ENCODE measurements at regions not wholly inside any gene's neighbourhood (a gene's known extent, or its start where the extent isn't known, plus 50 kb on each side); places are given as distances from the start of the nearest gene placed in this dataset.

DNA sequence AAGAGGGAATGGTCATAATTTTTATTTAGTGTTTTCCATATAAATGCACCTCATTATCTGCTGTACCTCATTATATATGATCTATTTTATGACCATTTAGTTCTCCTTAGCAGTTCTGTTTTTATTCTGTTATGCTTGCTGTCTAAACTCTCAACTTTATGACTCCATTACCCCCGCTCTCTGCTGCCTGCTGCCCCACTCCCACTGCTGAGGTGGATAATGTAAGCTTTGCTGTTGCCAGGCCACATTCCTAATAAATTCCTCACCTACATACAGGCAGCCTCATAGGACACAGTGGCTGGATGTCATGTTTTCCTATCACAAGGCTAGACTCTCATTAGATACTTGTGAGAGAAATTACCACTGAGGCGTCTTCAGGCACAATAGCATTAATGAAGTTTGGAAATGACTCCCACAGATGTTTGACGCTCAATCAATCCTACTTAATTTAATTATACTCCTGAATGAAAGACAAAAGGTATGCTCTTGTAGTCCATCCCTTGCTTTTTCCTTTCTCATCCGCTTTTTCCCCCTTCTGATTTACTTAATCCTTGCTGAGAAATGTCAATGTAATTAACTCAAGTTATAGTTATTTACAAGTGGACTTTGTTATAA lies 497.5 kb upstream of the IGFBP7 start:
- DNase-seq (ENCODE audit: low spot score): no peak

DNA sequence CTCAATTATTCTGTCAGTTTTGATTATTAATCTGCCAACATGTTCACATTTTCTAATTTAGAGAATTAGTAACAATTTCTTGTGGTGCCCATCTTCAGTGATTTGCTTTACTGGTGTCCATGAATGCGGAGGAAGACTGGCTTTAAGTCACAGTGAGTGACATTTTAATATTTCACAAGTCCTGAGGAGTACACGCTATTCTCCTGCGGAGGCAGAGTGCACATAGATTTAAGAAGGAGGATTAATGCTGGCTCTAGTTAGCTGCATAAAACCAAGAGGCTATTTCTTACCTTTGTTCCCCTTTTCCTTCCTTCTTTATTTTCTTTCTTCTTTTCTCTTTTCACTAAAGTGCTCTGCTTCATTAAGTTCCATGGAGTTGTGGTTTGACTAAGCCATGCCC lies 495.2 kb upstream of the IGFBP7 start:
- DNase-seq (ENCODE audit: low spot score): no peak

GRCh38 chr4:57602141-57602540 lies 492.0 kb upstream of the IGFBP7 start:
- no peak for DNase-seq (ENCODE audit: low spot score)

GRCh38 chr4:57591073-57591472 lies 480.9 kb upstream of the IGFBP7 start:
- no peak for DNase-seq (ENCODE audit: low spot score)

GRCh38 chr4:57588557-57588956 lies 478.4 kb upstream of the IGFBP7 start:
- no peak for DNase-seq (ENCODE audit: low spot score)

GRCh38 chr4:57580710-57581599 lies 470.8 kb upstream of the IGFBP7 start:
- DNase-seq (ENCODE audit: low spot score): no peak

GRCh38 chr4:57575426-57575825 lies 465.2 kb upstream of the IGFBP7 start:
- DNase-seq (ENCODE audit: low spot score): no peak

DNA sequence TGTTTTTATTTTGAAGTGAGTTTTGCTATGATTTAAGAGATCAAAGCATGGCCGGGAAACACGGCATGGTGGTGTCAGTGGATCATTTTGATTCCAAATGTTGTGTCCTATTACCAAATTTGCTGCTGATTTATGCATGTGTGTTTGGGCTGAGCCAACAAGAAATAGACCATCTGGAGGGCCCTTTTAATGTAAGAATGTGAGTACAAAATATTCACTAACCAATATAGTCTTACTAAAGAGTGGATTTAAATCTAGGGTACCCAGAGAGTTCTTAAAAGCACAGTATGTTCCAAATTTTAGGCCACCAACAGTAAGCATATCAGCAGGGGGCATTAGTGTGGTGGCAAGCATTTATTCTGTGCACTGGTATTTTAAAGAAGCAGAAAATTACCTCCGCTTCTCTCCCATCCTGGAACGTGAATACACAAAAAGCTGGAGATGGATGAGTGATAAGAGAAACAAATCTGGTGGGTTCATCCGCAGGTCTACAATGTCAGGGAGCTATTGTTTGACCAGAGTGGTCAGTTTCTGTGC lies 444.4 kb upstream of the IGFBP7 start:
- no peak for DNase-seq (ENCODE audit: low spot score)

- DNase-seq (ENCODE audit: low spot score): no peak
Observed at GRCh38 chr4:57553728-57554127, 443.5 kb upstream of the IGFBP7 start.

GRCh38 chr4:57550198-57550597 lies 440.0 kb upstream of the IGFBP7 start:
- DNase-seq (ENCODE audit: low spot score): no peak

GRCh38 chr4:57548856-57549255 lies 438.7 kb upstream of the IGFBP7 start:
- no peak for DNase-seq (ENCODE audit: low spot score)

DNA sequence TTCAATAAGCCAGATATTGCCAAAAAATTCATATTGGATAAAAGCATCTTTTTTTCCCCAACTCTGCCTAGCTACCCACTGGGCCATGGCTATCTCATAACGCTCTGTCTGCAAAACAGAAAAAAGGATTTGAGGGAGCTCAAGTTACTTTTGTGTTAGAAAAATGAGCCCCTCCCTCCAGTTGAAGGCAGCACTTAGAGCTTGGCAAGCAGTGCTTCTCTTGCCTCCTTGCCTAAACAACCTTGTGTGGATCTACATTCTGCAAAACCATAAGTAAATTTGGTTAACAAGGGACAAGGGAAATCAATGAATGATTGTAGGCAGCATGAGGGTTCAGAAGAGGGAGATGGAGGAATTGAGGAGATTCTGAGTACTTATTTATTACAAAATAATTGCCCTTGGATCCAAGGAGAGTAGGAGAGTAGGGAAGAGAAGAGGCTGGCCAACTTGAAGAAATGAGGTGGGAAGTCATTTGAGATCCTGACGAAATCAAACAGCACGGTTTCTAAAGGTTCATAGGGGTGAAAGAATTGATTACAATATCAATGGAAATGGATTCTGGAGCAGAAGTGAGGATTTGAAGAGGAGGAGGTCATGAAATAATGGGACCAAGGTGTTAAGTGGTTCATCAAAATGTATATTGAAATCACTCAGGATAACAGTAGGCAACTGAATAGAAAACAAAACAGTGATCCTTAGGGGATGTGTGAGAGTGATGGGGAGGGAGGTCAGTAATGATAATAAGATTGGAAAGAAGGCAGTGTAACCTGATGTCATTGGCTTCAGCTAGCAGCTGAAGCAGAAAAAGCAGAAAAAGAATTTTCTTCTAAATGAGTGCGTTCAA lies 434.8 kb upstream of the IGFBP7 start:
- DNase-seq (ENCODE audit: low spot score): no peak

DNA sequence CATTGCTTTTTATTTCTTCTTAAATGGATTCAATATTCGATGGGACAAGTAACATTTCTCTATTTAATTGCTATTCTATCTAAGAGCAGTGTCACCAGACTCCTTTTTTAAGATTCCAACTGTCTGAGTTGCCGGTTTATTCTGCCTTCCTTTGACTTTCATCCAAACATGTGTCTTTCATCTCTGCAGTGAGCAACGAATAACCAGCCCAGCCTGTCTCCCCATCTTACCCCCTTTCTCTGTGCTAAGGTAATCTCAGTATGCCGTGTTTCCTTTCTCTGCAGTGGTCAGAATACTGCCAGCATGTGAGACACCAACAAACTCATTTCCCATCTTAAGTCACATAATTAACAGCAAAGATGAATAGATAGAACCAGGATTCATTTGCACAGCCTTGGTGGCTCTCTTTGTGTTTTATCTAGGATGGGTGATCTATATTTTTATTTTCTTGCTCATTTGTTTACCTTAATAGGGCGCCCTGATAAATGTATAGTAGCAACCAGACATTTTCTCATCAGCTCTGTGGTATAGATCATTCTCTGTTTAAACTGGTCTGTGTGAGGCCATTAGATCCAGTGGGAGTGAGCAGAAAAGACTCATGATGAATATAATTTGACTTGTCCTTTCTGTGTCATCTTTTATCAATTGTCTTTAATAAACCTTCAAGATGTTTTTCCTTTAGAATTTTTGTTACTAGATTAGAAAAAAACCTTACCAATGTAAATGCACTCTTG lies 394.8 kb upstream of the IGFBP7 start:
- no peak for DNase-seq (ENCODE audit: low spot score)

- DNase-seq (ENCODE audit: low spot score): no peak
Observed at GRCh38 chr4:57504139-57504538, 394.0 kb upstream of the IGFBP7 start.

- DNase-seq (ENCODE audit: low spot score): no peak
Observed at GRCh38 chr4:57501720-57502119, 391.5 kb upstream of the IGFBP7 start.

- DNase-seq (ENCODE audit: low spot score): no peak
Observed at GRCh38 chr4:57499786-57500185, 389.6 kb upstream of the IGFBP7 start.

DNA sequence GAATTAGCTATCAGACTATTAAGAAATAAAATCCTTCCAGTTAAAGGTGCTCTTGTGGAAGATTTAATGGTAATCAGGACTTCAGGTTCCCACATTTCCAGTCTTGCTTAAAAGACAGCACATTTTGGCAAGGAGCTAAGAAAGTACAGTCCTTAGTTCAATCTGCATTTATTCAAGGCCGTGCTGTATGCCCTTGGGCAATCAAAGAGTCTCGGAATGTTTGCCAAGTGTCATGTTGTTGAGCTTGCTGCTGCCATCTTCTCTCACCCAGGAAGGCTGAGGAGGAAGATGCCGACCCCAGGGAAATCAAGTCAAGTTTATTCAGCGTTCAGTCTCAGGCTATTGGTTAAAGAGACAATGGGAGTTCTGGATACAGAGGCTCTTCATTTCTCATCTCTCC lies 388.1 kb upstream of the IGFBP7 start:
- no peak for DNase-seq (ENCODE audit: low spot score)

- DNase-seq (ENCODE audit: low spot score): no peak
Observed at GRCh38 chr4:57496697-57497471, 386.7 kb upstream of the IGFBP7 start.

DNA sequence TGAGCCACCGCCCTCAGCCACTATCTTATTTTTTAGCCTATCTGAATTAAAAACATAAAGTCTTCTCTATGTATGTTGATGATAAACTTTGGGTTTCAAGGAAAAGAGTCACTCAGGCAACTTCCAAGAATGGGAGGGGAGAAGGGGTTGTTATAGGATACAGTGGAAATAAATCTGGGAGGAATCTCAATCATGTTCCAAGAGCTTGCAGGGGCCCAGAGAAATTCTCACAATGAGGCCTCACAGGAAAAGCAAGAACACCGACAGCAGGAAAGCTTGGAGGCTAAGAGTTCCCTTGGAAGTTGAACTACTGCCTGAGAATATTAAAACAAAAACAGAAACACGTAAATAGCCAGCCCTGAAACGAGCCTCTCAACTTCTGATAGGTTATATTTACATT lies 384.6 kb upstream of the IGFBP7 start:
- DNase-seq (ENCODE audit: low spot score): no peak

DNA sequence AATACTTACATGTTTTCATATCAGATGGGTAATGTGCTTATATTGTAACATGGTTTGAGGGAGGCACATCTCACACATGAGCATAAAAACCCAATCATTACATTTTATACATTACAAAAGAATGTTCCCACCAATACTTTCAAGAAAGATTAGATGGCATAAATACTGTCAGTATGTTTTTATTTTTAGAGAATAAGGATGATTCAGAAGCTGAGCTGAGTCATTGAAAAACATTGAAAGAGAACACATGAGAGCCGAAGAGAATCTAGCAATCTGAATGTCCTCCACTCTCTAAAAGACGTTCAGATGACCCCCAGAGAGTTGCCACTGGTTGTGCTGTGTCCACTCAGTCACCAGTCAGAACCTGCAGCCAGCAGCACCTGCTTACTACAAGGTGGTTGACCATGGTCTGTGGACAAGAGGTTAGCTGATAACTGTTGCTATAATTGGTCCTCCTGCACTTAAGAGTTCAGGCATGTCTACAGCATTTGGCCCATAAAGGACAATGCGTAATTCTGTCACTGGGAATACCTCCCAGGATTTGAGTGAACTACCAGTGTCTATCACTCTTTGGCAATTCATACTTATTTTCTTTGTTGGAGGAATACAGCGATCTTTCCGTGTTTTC lies 382.2 kb upstream of the IGFBP7 start:
- no peak for DNase-seq (ENCODE audit: low spot score)

DNA sequence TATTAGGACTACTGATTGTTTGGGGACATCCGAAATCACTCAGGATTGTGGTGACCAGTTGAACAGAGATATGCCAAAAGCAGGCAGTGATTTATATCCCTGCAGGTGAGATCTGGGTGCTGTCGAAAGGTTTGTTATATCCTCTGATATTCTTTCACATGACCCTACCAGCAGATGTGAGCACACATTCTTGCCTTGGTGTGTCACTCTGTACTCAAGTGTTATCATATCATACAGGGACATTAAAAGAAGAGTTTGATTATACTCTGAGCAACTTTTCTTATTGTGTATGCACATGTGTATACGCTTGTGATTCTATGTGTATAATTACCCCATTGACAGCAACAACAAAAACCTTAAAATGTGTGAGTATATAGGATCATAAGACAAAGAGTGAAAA lies 381.2 kb upstream of the IGFBP7 start:
- no peak for DNase-seq (ENCODE audit: low spot score)
